GM10266 (cell line): ENCODE measurements at regions not wholly inside any gene's neighbourhood (a gene's known extent, or its start where the extent isn't known, plus 50 kb on each side); places are given as distances from the start of the nearest gene placed in this dataset.
"Not testable (repeated sequence)": the region's sequence is repeated elsewhere in the genome, so short reads cannot be mapped to it uniquely, and the experiment has no call there.

Source experiments
- DNase-seq: peaks from one replicate; pipeline ENCODE4 v3.0.0; 2012; ENCODE audit errors: extremely low spot score
- TF ChIP-seq, protein P1 (sequence below): IDR thresholded peaks from 2 replicates; pipeline ENCODE4 v1.5.1; 2012; ENCODE audit warnings: mild to moderate bottlenecking, low read depth; ENCODE audit not compliant: control insufficient read depth, insufficient read depth; ENCODE audit errors: missing control alignments

DNA sequence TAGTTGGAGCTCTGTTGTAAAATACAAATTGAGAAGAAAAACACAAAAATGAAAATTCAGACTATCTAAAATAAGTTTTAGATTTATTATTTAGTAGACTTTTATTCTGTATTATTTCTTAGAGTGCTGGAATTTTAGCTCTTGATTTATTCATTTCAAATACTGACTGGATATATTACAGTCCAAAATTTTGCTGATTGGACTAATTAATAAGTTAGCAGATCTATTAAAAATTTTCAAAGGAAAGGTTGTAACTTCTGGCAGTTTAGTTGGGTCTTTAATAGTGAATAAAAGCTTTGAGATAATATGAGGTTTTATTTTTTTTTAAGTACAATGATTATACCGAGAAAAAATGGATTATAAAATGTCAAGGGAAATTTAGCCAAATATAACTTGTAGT is 1224.9 kb upstream of the SPRY2 start:
- DNase-seq, result no peak
- TF ChIP-seq, protein P1, sequence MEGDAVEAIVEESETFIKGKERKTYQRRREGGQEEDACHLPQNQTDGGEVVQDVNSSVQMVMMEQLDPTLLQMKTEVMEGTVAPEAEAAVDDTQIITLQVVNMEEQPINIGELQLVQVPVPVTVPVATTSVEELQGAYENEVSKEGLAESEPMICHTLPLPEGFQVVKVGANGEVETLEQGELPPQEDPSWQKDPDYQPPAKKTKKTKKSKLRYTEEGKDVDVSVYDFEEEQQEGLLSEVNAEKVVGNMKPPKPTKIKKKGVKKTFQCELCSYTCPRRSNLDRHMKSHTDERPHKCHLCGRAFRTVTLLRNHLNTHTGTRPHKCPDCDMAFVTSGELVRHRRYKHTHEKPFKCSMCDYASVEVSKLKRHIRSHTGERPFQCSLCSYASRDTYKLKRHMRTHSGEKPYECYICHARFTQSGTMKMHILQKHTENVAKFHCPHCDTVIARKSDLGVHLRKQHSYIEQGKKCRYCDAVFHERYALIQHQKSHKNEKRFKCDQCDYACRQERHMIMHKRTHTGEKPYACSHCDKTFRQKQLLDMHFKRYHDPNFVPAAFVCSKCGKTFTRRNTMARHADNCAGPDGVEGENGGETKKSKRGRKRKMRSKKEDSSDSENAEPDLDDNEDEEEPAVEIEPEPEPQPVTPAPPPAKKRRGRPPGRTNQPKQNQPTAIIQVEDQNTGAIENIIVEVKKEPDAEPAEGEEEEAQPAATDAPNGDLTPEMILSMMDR, result no peak

DNA sequence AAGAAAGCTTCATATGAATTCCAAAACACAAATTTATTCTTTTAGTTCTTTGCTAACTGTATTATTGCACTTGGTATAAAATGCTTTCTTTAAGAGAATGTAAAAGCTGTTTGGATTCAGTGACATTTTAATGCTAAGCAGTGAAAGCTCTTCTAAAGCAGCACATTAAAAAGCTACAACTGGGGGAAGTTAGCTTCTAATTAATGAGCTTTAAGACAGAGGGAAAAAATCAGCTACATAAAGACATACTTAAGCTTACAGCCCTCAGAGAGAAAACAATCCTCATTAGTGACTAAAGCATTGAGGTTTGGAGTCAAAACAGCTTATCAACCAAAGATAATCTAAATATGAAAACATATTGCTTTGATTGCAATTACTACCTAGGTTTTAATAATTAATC is 1222.2 kb upstream of the SPRY2 start:
- no peak for DNase-seq
- TF ChIP-seq, protein P1, result no peak

DNA sequence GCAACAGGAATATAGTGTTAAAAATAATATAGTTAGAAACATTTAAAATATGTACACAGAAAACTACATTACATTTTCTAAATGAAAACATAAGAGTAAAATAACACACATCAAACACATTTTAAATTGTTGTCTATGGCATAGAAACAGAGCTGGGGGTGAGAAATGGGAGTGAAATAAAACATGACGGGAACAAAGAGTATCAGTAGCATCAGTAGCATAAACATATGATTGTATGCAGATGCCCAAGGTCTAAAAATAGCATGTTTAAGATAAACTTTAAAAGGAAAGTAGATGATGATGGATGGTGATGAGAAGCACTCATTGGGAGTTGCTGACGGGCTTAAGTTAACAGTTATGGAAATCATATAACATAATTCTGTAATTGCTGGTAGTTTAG is 1221.7 kb upstream of the SPRY2 start:
- TF ChIP-seq, protein P1, result no peak
- DNase-seq, result no peak

DNA sequence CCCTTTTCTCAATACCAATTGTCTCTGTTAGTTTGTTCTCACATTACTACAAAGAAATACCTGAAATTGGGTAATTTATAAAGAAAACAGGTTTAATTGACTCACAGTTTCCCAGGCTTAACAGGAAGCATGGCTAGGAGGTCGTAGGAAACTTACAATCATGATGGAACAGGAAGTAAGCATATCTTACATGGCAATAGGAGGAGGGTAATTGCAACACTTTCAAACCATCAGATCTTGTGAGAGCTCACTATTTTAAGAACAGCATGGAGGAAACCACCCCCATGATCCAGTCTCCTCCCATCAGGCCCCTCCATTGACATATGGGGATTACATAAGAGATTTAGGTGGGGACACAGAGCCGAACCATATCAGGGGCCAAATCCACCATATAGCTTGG is 1210.1 kb upstream of the SPRY2 start:
- DNase-seq, result no peak
- TF ChIP-seq, protein P1, result no peak

DNA sequence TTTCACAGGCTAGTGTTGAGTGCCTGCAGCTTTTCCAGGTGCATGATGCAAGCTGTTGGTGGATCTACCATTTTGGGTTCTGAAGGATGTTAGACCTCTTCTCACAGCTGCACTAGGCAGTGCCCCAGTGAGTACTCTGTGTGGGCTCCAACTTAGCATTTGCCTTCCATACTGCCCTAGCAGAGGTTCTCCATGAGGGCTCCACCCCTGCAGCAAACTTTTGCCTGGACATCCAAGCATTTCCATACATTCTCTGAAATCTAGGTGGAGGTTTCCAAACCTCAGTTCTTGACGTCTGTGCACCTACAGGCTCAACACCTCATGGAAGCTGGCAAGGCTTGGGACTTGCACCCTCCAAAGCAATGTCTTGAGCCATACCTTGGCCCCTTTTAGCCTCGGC is 1205.4 kb upstream of the SPRY2 start:
- DNase-seq, result not testable (repeated sequence)

DNA sequence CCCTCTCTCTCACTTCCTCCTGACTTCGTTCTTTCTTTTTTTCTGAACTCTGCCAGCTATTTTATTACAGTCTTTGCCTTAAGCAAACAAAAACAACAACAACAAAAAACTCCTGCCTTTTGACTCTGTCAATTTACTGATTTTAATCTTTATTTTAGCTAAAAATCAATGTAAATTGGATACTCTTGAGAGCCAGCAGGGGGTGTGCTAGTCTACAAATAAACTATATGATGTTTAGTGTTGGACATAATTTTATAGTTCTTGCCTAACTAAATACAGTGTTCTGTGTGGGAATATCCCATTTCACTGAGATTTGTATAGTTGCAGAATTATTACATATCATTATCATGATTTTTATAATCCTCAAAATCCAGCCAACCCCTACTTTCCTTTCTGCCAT is 1199.9 kb upstream of the SPRY2 start:
- TF ChIP-seq, protein P1, result peak; percentile 4
- DNase-seq, result no peak

DNA sequence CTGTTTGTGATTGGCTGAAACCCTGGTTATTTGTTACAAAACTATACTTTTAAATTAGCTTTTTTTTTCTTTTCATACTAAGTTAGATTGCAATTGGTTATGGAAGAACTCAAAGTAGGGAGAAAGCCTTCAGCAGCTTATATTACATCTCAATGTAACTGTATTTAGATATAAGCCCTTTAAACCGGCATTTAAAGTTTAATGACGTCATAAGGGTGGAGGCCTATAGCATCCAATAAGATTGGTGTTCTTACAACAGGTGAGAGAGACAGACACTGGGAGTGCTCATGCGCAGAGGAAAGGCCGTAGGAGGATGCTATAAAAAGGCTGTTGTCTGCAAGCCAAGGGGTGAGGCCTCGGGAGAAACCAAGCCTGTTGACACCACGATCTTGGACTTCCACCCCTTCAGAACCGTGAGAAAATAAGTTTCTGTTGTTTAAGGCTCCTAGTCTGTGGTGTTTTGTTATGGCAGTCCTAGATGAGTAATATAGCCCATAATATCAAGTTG is 1198.8 kb upstream of the SPRY2 start:
- DNase-seq, result no peak
- TF ChIP-seq, protein P1, result no peak

DNA sequence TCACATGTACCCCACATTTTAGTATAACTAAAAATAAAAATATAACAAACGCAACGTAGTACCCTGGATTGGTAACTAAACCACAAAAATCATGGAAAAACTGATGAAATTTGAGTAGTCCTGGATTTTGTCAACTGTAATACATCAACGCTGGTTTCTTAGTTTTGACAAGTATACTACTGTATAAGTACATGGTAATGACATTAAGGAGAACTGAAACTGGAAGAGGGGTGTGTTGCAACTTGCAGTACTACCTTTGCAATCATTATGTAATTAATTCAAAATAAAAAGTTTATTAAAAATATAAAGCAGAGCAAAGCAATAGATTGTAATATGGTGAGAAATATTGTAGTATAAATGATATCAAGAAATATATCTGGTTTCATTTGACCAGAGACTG is 1158.0 kb upstream of the SPRY2 start:
- DNase-seq, result no peak
- TF ChIP-seq, protein P1, result no peak
